ENCODE measurements at regions not wholly inside any gene's neighbourhood (a gene's known extent, or its start where the extent isn't known, plus 50 kb on each side); places are given as distances from the start of the nearest gene placed in this dataset.
"Not testable (repeated sequence)": the region's sequence is repeated elsewhere in the genome, so short reads cannot be mapped to it uniquely, and the experiment has no call there.

GRCh38 chr17:79560527-79560926, 50.3 kb downstream of the RBFOX3 start:
- intact Hi-C loops (cut with DNase I): loop anchor here (10.0 kb wide), 1 partner anchor 56 kb away; no protein-coding TSS in a partner anchor
- no peak for DNase-seq (ENCODE audit: missing footprints)
- no peak for ATAC-seq

GRCh38 chr17:79559111-79559887, 51.6 kb downstream of the RBFOX3 start:
- intact Hi-C loops (cut with DNase I): no loop called here
- no peak for DNase-seq (ENCODE audit: missing footprints)
- no peak for ATAC-seq

GRCh38 chr17:79558091-79558900, 52.6 kb downstream of the RBFOX3 start:
- intact Hi-C loops (cut with DNase I): no loop called here
- DNase-seq (ENCODE audit: missing footprints): no peak

GRCh38 chr17:79557276-79558090, 53.4 kb downstream of the RBFOX3 start:
- no peak for DNase-seq (ENCODE audit: missing footprints)
- no peak for ATAC-seq
- intact Hi-C loops (cut with DNase I): no loop called here

More at GRCh38 chr17:79558091-79558900, 52.6 kb downstream of the RBFOX3 start:
- ATAC-seq: no peak

- DNase-seq (ENCODE audit: missing footprints): no peak
Measured at GRCh38 chr17:79556271-79556670, 54.6 kb downstream of the RBFOX3 start.

GRCh38 chr17:79555543-79555942, 55.3 kb downstream of the RBFOX3 start:
- intact Hi-C loops (cut with DNase I): no loop called here
- DNase-seq (ENCODE audit: missing footprints) (no peak), ATAC-seq (no peak)

More at GRCh38 chr17:79556271-79556670, 54.6 kb downstream of the RBFOX3 start:
- ATAC-seq: no peak
- intact Hi-C loops (cut with DNase I): no loop called here

- intact Hi-C loops (cut with DNase I); DNase-seq (ENCODE audit: missing footprints); ATAC-seq: not testable (repeated sequence)
Measured at GRCh38 chr17:79554346-79554745, 56.5 kb downstream of the RBFOX3 start.

GRCh38 chr17:79552824-79553223, 58.0 kb downstream of the RBFOX3 start:
- DNase-seq (ENCODE audit: missing footprints) (no peak), ATAC-seq (no peak)
- intact Hi-C loops (cut with DNase I): no loop called here

- DNase-seq (ENCODE audit: missing footprints) (no peak), ATAC-seq (no peak)
- intact Hi-C loops (cut with DNase I): no loop called here
Measured at GRCh38 chr17:79552405-79552804, 58.4 kb downstream of the RBFOX3 start.

- ATAC-seq: no peak
- intact Hi-C loops (cut with DNase I): no loop called here
- no peak for DNase-seq (ENCODE audit: missing footprints)
Measured at GRCh38 chr17:79549141-79549915, 61.5 kb downstream of the RBFOX3 start.

- no peak for ATAC-seq
- no peak for DNase-seq (ENCODE audit: missing footprints)
- intact Hi-C loops (cut with DNase I): no loop called here
Measured at GRCh38 chr17:79548116-79548515, 62.7 kb downstream of the RBFOX3 start.

- intact Hi-C loops (cut with DNase I): no loop called here
- no peak for ATAC-seq
Measured at GRCh38 chr17:79547586-79547985, 63.3 kb downstream of the RBFOX3 start.

GRCh38 chr17:79547171-79547570, 63.7 kb downstream of the RBFOX3 start:
- DNase-seq (ENCODE audit: missing footprints); intact Hi-C loops (cut with DNase I); ATAC-seq: not testable (repeated sequence)

More at GRCh38 chr17:79547586-79547985, 63.3 kb downstream of the RBFOX3 start:
- no peak for DNase-seq (ENCODE audit: missing footprints)

- no peak for DNase-seq (ENCODE audit: missing footprints)
- no peak for ATAC-seq
- intact Hi-C loops (cut with DNase I): no loop called here
Measured at GRCh38 chr17:79546386-79546785, 64.5 kb downstream of the RBFOX3 start.

GRCh38 chr17:79545251-79546005, 65.4 kb downstream of the RBFOX3 start:
- DNase-seq (ENCODE audit: missing footprints): no peak
- intact Hi-C loops (cut with DNase I): no loop called here
- no peak for ATAC-seq

GRCh38 chr17:79544142-79544914, 66.5 kb downstream of the RBFOX3 start:
- intact Hi-C loops (cut with DNase I): no loop called here
- ATAC-seq (no peak), DNase-seq (ENCODE audit: missing footprints) (no peak)

- ATAC-seq (no peak), DNase-seq (ENCODE audit: missing footprints) (no peak)
- intact Hi-C loops (cut with DNase I): no loop called here
Measured at GRCh38 chr17:79543531-79543930, 67.3 kb downstream of the RBFOX3 start.
